Hepatic stellate cell (primary cell): ENCODE measurements at regions not wholly inside any gene's neighbourhood (a gene's known extent, or its start where the extent isn't known, plus 50 kb on each side); places are given as distances from the start of the nearest gene placed in this dataset.

ENCODE experiments used
- DNase-seq: peaks from one replicate; pipeline ENCODE4 v3.0.0; 2011; ENCODE audit warnings: low spot score

DNA sequence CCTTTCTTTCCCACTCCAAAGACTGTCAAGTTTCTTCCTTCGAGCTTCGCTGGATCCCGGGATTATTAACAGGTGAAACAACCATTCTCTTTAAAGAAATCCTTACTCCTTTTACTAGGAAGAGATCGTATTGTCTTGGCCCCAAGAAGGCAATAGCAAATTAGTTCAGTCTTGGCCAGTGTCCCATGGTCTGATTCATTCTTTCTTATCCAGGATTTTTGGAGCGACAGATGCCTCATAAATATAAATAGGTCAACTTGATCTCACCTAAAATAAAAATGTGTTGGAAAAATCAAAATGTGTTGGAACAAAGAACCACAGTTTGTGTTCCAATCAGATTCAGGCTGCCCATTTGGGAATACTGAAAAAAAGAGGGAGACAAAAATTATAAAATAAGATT is 140.1 kb upstream of the TMEM108 start:
- no peak for DNase-seq

DNA sequence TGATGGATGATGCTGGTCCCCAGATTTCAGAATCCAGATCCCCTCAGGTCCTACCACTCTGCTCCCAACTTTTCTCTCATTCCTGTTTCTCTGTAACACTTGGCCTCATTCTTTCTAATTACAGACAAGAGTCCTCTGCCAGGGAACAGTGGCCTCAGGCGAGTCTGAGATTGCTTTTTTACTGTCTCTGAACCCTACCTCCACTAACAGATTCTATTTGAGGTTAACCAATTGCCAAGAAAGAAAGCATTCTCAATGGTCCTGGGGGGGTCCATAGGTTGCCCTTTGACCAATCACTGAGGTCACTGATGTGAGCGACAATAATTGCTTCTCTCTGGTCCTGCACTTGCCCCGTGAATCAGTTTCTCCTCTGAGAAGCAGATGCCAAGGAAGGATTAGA is 145.2 kb upstream of the TMEM108 start:
- no peak for DNase-seq

DNA sequence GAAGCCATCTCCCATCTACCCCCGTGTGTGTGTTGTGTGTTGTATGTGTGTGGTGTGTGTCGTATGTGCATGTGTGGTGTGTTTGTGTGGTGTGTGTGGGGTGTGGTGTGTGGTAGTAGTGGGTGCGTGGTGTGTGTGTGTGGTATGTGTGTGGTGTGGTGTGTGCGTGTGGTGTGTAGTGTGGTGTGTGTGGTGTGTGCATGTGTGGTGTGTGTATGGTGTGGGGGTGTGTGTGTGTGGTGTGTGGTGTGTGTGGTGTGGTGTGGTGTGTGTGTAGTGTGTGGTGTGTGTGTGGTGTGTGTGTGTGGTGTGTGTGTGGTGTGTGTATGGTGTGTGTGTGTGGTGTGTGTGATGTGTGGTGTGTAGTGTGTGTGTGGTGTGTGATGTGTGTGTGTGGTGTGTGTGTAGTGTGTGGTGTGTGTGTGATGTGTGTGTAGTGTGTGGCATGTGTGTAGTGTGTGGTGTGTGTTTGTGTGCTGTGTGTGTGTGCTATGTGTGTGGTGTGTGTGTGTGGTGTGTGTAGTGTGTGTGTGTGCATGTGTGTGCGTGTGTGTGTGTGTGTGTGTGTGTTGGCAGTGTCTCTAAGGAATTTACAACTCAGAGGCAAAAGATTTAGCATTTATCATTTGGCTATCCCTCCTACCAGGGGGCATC is 156.3 kb upstream of the TMEM108 start:
- DNase-seq: no peak

DNA sequence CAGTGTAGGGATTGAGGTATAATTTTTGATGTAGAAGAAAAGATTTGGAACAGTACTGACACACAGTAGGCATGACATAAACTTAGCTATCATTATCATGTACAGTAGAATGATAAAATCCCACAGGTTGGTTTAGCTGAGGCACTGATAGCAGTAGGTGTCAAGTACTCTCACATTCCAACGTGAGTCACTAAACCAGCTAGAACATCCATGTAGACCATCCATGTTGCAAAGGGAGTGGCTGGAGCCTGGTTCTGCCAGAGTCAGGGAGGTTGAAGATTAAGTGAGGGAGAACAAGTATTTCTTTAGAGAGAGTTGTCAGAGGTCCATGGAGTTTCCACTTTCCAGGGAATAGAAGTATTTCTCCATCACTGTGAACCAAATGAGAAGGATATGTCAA is 157.2 kb upstream of the TMEM108 start:
- DNase-seq: no peak

DNA sequence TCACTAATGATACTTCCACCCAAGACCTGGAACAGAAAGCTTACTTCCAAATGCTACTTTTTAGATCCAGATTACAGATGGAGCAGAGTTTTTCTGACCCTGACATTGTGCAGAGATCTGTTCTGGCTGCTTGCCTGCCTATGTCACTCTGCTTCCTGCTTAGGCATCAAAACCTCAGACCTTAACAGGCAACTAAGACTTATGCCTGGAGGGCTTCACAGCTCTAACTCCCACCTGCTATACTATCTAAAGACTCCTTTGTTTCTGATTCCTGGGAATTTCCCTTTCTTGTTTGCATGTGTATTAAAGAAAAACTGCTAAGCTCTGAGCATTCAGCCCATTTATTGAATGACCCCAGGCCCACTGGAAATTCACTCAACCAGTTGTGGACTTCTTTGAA is 157.4 kb upstream of the NPHP3 start:
- DNase-seq: no peak

DNA sequence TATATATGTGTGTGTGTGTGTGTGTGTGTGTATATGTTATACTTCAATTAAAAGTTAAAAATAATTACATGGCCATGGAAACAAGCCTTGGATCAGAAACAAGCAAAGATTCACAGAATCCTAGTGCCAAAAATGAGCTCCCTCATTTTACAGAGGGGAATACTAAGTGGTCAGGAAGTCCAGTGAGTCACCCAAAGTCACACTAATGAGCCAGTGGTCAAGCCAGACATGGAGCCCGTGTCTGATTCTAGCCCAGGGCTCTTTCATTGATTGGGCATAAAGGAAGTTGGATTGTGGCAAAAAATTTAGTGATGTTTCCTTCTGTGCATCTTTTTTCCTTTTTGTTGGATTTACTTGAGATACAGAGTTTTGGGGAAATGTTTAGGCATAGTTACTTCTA is 152.5 kb upstream of the NPHP3 start:
- DNase-seq: no peak

DNA sequence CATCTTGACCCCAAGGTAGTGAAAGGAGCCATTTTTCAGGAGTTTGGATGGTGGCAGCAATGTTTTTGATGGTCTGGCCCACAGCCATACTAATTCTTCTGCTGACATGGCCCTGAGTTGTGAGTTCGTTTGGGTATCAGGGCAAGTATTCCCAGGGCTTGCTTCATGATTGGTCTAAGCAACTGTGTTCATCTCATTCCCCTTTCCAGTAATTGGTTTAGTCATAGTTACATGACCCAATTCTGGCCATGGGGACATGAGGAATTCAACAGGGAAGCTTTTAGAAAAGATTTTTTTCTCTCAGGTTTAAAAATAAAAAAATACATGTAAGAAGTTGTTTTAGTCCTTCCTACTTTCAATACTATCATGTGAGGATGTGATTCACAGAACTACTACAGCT is 150.5 kb upstream of the NPHP3 start:
- DNase-seq: no peak

DNA sequence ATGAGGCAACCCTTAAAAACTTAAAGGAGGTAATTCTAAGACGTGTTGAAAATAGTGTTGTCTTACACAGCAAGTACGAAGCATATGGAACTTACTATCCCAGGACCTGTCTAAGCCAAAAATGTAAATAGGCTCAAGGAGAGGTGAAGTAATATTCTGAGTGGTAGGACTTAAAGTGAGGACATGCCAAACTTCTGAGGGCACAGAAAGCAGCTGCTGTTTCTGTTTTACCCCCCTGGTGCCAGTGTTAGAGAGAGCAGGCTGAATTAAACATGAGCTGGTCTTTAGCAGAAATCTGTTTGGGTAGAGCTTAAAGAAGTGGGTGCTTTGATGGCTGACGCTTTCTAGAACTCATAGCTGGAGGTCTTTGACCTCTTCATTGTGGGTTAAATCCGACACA is 149.7 kb upstream of the NPHP3 start:
- DNase-seq: no peak

DNA sequence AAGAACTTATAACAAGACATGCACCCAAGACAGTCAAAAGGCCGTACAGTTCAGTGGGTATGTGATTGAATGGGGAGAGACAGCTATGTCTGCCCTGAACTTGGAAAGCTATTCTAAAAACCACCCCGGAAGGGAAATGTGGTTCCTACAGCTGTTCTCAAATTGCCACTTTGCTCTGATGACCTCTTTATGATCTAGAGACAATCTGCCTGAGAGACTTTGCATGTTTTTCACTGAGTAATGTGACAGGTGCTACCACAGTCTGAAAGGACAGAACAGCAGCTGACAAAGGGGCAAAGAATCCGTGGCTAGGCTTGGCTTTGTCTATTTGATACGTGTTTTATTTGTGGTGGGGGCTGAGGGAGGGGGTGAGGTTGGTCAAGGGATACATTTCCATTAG is 148.3 kb upstream of the NPHP3 start:
- DNase-seq: no peak

DNA sequence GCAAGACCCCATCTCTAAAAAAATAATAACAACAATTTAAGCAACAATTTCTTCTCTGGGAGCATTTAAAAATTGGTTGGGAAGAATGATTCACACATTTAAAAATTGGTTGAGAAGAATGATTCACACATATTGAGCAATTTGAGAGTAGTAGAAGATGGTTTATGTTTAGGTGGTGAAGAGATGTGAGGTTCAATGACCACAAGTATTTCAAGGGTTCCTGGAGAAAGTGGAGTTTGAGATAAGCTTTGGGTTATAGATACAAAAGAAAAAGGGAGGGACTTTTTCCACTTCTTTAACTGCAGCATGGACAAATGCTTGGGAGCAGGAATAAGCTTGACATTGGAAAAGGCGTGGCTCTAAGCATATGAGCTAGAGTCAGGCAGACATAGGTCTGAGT is 145.7 kb upstream of the NPHP3 start:
- no peak for DNase-seq

DNA sequence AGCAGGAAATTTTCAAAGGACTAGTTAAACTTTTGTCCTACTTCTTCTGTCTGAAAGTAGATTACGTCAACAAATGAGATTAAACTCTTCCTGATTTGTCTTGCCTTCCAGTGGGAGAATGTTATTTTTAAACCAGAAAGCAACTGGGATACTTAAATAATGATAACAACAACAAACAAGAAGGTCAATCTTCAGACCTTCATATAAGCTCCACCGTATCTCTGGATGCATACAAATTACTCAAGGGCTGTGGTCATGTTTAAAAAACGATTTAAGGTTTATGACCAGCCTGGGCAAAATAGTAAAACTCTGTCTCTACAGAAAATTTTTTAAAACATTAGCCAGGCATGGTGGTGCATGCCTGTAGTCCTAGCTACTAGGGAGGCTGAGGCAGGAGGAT is 145.3 kb upstream of the NPHP3 start:
- no peak for DNase-seq

DNA sequence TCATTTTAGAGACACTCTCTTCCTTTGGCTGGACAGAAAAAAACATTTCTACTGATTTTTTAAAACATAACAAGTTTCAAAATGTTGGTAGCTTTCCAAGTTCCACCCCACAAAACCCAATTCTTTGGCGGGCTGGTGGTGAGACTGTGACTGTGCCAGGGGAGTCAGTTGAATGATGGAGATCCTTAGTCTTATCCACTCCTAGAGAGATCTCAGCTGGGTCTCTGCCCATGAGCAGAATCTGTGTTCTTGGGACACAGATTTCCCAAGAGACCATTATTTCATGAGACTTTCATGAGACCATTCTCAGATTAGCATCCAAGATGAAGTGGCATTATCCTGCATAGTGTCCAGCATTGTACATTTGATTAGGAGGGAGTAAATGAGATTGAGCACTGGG is 135.1 kb upstream of the NPHP3 start:
- DNase-seq: no peak

DNA sequence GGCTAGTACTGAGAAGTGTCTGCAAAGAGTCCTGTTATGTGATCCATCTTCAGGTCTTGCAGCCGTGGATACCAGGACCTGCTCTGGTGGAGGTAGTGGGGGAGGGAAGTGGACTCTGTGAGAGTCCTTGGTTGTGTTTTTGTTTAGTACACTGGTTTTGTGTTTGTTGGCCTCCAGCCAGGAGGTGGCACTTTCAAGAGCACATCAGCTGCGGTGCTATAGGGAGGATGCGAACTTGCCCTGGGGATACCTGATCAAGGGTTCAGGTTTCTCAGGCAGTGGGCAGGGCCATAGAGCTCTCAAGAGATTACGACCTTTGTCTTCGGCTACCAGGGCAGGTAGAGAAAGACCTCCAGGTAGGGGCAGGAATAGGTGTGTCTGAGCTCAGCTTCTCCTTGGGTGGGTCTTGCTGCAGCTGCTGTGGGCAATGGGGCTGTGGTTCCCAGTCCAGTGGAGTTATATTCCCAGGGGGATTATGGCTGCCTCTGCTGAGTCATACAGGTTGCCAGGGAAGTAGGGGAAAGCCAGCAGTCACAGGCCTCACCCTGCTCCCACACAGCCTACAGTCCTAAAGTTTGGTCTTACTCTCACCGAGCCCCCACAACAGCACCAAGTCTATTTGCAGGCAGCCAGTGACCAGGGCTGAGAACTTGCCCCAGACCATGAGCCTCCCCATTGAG is 132.8 kb upstream of the NPHP3 start:
- no peak for DNase-seq

DNA sequence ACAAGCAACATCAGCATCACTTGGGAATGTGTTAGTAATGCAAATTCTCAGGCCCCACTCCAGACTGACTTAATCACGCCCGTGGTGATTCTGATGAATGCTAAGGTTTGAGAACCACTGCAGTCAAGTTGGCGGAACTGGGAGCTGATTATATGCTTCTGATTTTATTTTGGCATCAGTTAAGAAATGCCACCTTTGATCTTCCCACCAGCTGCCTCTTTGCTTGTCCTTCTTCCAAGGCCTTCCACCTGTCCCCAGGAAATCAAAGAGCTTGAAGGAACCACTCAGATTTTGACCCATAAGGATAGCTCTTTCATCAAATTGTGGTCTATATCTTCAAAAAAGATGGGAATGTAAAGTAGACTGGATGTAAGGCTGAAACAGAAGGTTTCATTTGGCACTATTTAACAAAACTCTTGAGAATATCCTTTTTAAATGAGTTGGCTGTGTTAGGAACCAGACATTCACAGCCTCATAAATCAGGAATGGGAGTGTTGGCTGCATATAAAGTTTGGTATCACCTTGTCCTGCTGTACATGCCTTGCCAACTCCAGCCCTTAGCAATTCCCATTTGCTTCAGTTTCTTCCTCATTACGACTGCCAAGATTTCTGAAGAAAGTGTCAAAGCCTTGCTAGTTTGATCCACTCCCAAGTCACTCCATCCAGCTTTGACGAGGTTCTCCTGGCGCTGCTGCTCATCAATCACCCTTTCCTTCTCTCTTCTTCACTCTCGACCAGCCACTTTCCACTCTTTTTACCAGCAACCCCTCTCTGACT is 125.8 kb upstream of the NPHP3 start:
- no peak for DNase-seq

DNA sequence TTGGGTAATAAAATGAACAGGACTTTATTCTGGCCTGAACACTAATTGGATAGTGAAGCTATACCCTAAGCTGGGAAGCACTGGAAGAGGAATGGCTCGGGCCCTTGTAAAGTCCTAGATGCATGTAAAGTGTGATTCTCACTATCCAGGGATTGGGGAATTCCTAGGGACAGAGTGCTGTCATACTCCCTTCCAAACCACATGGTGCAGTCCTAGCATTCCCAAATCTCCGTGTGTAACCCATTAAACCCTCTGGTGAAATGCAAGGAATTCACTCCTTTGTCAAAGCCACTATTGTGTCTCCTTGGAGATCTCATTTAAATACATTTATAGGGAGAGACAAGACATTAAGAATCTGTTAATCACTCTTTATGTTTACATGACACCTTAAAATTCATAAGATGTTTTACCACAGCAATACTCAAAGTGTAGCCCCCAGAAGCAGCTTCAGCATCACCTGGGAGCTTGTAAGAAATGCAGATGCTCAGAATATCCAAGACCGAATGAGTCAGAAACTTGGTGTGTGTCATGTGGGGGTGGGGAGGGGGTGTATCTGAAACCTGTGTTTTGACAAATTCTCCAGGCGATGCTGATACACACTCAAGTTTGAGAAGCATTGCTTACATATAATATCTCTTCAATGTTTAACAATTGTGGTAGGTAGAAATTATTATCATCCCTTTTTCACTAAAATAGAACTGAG is 121.8 kb upstream of the NPHP3 start:
- DNase-seq: no peak

DNA sequence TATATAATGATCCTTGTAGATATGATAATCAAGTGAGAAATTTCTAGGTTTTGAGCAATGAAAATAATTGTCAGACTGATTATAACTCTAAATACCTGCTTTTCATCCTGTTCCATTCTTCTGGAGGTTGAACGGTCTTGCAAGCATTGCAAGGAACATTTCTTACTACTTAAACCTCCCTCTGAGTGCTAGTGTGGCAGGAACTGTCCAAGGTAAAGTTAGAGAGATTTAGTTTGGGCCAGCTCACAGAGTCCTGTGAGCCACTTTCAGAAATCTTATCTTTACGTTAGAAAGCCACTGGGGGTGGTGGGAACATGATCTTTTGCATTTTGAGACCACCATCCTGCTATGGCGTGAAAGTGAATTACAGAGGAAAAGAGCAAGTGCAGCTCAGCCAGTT is 121.1 kb upstream of the NPHP3 start:
- no peak for DNase-seq

DNA sequence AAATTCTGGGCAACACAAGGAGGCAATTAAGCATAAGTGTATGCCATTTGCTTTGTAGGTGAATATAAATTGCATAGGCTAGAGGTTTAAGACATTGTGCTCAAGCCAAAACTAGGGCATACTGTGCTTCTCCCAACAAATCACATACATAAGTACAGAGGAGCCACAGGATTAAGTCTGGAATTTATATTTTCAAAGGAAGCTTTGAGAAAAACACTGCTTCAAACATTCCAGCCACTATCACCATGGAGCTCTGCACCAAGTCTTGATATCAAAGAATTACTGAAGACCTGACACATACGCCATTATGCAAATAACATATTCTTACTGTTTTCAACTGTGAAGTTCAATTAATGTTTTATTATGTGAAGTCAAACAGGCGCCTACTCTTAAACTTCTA is 119.4 kb upstream of the NPHP3 start:
- no peak for DNase-seq

DNA sequence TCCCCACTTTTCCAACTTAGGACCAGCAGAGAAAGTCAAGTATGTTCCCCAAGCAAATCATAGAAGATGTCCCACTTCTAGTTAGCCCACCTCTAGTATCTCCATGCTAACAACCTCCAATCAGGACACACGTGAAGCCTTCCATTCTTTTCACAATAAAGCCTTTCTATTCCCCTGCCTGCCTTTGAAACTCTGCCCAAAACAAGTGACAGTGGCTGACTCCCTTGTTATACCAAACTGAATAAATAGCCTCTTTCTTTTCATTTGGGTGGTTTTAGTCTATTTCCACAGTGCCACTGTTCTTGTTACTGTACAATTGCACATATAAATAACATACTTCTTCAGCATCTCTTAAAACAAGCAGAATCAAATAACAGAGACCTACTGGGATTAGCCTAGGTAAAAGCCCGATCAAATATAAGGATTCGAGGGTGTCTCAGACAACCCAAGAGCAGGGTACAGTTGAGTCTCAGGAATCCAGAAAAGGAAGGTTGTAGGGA is 118.0 kb upstream of the NPHP3 start:
- DNase-seq: no peak

DNA sequence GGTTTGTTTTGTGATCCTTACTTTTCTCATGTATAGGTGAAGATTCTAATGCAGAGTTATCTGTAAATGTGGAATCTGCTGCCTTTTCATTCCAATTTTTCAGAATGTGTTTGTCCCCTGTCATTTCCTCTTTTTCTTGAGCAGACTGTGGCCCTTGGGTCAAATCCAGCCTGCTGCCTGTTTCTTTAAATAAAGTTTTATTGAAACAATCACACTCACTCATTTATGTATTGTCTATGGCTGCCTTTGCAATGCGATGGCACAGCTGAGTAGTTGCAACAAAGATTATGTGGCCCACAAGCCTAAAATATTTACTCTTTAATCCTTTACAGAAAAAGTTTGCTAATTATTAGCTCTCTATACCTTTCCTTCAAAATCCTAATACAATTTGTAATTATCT is 116.3 kb upstream of the NPHP3 start:
- no peak for DNase-seq

DNA sequence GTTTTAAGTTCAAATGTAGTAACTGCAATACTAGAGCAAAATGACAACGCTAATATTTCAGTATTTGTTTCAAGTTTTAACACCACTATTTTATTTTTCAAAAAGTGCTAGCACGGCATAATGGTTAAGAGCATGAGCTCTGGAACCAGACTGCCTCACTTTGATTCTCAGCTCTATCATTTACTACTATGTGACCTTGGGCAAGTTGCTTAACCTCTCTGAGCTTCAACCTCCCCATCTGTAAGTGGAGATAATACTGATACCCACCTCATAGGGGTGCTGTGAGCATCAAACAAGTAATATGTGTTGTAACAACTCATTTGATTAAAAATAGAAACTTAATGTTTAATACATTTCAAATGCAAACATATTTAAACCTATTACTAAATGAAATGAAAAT is 115.4 kb upstream of the NPHP3 start:
- no peak for DNase-seq

DNA sequence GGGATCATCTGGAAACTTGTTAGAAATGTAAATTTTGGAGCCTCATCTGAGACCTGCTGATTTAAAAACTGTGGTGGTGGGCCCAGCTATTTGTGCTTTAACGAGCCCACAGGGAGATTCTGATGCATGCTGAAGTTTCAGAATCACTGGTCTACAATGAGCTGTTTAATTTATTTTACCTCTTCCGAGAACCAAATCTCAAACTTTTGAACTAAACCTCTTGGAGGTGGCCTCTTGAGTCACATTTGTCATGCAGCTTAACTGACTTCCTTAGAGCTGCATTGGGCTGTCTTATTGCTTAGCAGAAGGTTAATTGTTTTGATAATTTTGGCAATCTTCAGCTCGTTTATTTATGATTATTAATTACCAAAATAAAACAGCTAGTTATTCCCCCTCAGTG is 112.1 kb upstream of the NPHP3 start:
- DNase-seq: no peak

DNA sequence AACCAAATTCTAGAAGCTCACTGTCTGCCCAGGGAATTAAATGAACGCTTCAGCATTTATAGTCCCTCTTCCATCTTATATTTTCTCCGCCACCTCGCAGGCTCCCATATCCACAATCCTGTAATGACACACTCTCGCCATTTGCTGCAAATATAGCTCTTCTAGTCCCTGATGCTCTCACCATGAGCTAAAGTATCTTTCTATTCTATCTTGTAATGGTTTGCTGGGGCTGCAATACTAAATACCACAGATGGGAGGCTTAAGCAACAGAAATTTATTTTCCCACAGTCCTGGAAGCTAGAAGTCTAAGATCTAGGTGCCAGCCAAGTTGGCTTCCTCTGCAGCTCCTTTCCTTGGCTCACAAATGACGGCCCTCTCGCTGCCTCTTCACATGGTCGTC is 106.9 kb upstream of the NPHP3 start:
- no peak for DNase-seq

DNA sequence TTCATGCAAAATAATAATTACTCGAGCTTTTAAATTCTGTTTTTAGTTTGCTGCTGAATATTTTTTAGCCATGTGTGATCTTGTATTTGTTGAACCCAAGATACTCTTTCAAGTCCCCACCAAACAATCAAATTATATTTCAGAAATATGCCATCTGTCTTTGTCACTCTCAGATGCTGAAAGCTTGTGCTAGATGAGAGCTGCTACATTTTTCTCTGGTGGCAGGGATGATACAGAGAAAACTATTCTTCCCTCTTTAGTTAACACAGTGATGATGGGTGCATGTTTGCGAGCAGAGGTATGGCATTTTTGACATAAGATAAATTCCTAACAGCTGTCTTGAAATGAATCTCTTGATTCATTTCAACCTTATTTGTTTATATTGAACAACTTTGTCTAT is 100.6 kb upstream of the NPHP3 start:
- no peak for DNase-seq
